SJCRH30 (cell line): ENCODE measurements at regions not wholly inside any gene's neighbourhood (a gene's known extent, or its start where the extent isn't known, plus 50 kb on each side); places are given as distances from the start of the nearest gene placed in this dataset.

Experiments
- DNase-seq, 2 experiments: peaks; one replicate each; pipeline ENCODE4 v3.0.0-alpha.2; 2015 to 2020
- H3K27ac ChIP-seq: fragments of 250-450 bp; sonication (Bioruptor Pico); 2 replicates; pipeline ENCODE4 v1.5.1; 2020; ENCODE audit warnings: mild to moderate bottlenecking, moderate library complexity
- H3K27me3 ChIP-seq: fragments of 250-450 bp; sonication (Bioruptor Pico); 2 replicates; pipeline ENCODE4 v1.5.1; 2020; ENCODE audit warnings: mild to moderate bottlenecking, moderate library complexity
- H3K36me3 ChIP-seq: fragments of 250-450 bp; sonication (Bioruptor Pico); 2 replicates; pipeline ENCODE4 v1.5.1; 2020; ENCODE audit warnings: mild to moderate bottlenecking, moderate library complexity
- H3K4me1 ChIP-seq: fragments of 250-450 bp; sonication (Bioruptor Pico); 2 replicates; pipeline ENCODE4 v1.5.1; 2020; ENCODE audit warnings: mild to moderate bottlenecking, moderate library complexity
- H3K4me3 ChIP-seq: fragments of 250-450 bp; sonication (Bioruptor Pico); 2 replicates; pipeline ENCODE4 v1.5.1; 2020; ENCODE audit warnings: mild to moderate bottlenecking, moderate library complexity
- H3K9me3 ChIP-seq: fragments of 250-450 bp; sonication (Bioruptor Pico); replicated peaks from 2 replicates; pipeline ENCODE4 v1.5.1; 2020; ENCODE audit warnings: mild to moderate bottlenecking, moderate library complexity

GRCh38 chr2:217559084-217559483 is 443.7 kb downstream of the TNS1 start:
- H3K9me3 ChIP-seq = no peaks in the 10 kb centered on the region; the same call in 1 of the 2 replicates
- no peaks in the 10 kb centered on the region for H3K27me3 ChIP-seq
- no peaks in the 10 kb centered on the region; the same call in 1 of the 2 replicates for H3K4me1 ChIP-seq
- no peak overlapping the region for H3K27ac ChIP-seq
- H3K4me3 ChIP-seq = no peak overlapping the region
- no peaks in the 10 kb centered on the region for H3K36me3 ChIP-seq
- peak in 1 of 2 experiments; percentile 29 for DNase-seq

DNA sequence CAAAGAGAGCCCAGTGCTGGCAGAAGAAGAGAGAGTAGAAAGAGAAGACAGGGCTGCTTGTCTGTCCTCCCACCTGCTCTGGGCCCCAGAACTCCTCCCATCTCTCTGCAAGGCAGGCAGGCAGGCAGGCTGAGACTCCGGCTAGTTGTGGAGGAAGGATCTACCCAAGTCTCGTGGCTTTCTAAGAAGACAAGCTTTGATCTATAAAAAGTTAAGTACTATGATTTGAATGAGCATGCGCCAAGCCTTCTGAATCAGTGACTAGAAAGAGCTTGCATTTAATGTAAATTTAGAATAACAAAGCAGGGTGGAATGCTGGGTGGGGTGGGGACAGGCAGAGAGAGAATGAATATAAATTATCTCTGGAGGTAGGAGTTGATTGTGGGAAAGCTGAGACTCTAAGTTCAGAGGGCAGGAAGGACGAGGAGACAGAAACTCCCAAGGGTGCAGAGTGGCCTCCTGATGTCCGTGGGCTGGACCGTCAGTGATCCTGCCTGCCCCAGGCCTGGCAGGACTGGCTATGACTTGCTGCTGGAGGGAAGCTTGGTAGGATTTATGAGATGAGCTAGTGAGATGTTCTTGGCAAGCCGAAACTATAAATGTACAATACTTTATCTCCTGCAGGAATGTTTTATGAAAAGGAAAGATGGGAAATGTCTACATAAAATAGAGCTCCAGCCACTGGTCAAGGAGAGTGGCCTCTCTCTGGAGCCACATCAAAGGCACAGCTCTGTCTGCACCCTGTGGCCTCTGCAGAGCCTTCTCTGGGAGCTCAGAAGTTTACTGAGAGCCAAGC is 447.5 kb downstream of the TNS1 start:
- Histone ChIP-seq H3K27me3 (no peaks in the 10 kb centered on the region), H3K9me3 (no peaks in the 10 kb centered on the region), H3K27ac (no peak overlapping the region), H3K4me3 (no peak overlapping the region), H3K36me3 (no peaks in the 10 kb centered on the region), H3K4me1 (peaks cover 22% of the 10 kb centered on the region)
- DNase-seq = no peak

GRCh38 chr2:217553679-217554078 is 449.1 kb downstream of the TNS1 start:
- H3K27me3 ChIP-seq = no peaks in the 10 kb centered on the region
- peaks cover 22% of the 10 kb centered on the region for H3K4me1 ChIP-seq
- no peak for DNase-seq
- H3K9me3 ChIP-seq = no peaks in the 10 kb centered on the region
- H3K4me3 ChIP-seq = no peak overlapping the region
- H3K36me3 ChIP-seq = no peaks in the 10 kb centered on the region
- H3K27ac ChIP-seq = no peak overlapping the region

DNA sequence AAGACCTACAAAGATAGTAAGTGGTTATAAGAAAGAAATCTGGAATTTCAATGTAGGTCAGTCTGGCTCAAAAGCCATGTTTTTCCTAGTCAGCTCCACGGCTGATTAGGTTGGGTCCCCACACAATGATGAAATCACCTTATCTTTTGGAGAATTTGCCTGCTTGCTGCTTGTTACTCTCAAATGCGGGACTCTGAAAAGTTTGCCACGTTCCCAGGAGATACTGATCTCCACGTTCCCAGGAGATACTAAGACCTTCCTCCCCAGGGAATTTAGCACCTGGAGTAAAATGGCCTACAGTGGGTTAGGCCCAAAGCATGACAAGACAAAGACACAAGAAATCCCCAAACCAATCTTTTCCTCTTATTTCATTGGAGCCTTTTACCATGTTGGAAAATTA is 449.6 kb downstream of the TNS1 start:
- Histone ChIP-seq H3K27ac (no peak overlapping the region), H3K27me3 (no peaks in the 10 kb centered on the region), H3K9me3 (no peaks in the 10 kb centered on the region), H3K36me3 (no peaks in the 10 kb centered on the region), H3K4me3 (no peak overlapping the region), H3K4me1 (peaks cover 22% of the 10 kb centered on the region)
- DNase-seq = no peak

DNA sequence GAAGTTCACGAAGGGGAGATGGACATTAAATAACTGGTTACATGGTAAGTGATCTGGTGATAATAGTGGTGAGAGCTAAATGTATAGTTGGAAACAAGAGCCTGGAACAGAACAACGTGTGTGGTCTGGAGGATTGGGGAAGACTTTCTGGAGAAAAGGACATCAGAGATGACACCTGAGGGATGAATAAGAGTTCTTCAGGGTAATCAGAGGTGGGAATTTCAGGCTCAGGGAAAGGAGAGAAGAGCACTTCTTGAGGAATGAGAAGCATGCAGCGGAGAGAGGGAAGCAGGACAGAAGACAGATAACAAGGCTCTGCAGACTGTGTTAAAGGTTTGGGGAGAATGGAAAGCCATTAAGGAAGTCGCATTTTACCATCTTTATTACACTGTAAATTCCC is 450.7 kb downstream of the TNS1 start:
- Histone ChIP-seq H3K4me1 (peaks cover 22% of the 10 kb centered on the region), H3K27me3 (no peaks in the 10 kb centered on the region), H3K27ac (peak overlapping the region; percentile 66), H3K9me3 (no peaks in the 10 kb centered on the region), H3K36me3 (no peaks in the 10 kb centered on the region), H3K4me3 (no peak overlapping the region)
- DNase-seq = no peak

- peaks cover 22% of the 10 kb centered on the region for H3K4me1 ChIP-seq
- peak; percentile 63 for DNase-seq
- no peaks in the 10 kb centered on the region for H3K36me3 ChIP-seq
- no peaks in the 10 kb centered on the region for H3K9me3 ChIP-seq
- H3K27me3 ChIP-seq = no peaks in the 10 kb centered on the region
- peak overlapping the region; percentile 66 for H3K27ac ChIP-seq
- H3K4me3 ChIP-seq = no peak overlapping the region
Observed at GRCh38 chr2:217551252-217551899, 451.4 kb downstream of the TNS1 start.

- no peaks in the 10 kb centered on the region for H3K36me3 ChIP-seq
- H3K9me3 ChIP-seq = 0 out of 2 replicates have a peak, but pooled peaks cover 3% of the 10 kb centered on the region
- no peaks in the 10 kb centered on the region for H3K4me1 ChIP-seq
- H3K27ac ChIP-seq = no peak overlapping the region
- DNase-seq = no peak
- no peak overlapping the region for H3K4me3 ChIP-seq
- H3K27me3 ChIP-seq = no peaks in the 10 kb centered on the region
Observed at GRCh38 chr2:217539126-217539525, 463.7 kb downstream of the TNS1 start.

DNA sequence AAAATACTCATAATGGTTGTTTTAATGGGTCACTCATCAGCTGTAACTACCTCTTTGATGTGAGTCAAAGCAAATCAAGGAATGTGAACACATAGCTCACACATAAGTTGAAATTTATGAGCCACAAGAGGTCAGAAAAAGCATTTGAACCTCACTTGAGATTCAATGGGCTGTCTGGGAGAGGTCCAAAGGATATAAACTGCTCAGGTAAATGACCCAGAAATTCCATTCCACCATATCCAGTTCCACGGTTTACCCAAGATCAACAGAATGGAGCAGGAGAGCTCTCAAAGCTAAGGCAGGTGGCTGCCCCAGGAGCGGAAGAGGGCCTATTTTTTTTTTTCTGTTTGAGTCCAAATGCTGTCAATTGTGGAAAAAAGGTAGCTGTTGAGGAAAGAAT is 464.1 kb downstream of the TNS1 start:
- H3K4me1 ChIP-seq = no peaks in the 10 kb centered on the region
- no peaks in the 10 kb centered on the region for H3K27me3 ChIP-seq
- H3K4me3 ChIP-seq = no peak overlapping the region
- DNase-seq = no peak
- H3K27ac ChIP-seq = no peak overlapping the region
- H3K9me3 ChIP-seq = 0 out of 2 replicates have a peak, but pooled peaks cover 3% of the 10 kb centered on the region
- no peaks in the 10 kb centered on the region for H3K36me3 ChIP-seq

- no peaks in the 10 kb centered on the region for H3K27me3 ChIP-seq
- no peaks in the 10 kb centered on the region for H3K4me1 ChIP-seq
- no peak overlapping the region for H3K4me3 ChIP-seq
- no peak overlapping the region for H3K27ac ChIP-seq
- no peak for DNase-seq
- no peaks in the 10 kb centered on the region for H3K36me3 ChIP-seq
- H3K9me3 ChIP-seq = no peaks in the 10 kb centered on the region
Observed at GRCh38 chr2:217535957-217536708, 466.7 kb downstream of the TNS1 start.

- no peaks in the 10 kb centered on the region for H3K9me3 ChIP-seq
- H3K36me3 ChIP-seq = no peaks in the 10 kb centered on the region
- no peaks in the 10 kb centered on the region for H3K4me1 ChIP-seq
- no peak overlapping the region for H3K27ac ChIP-seq
- DNase-seq = no peak
- H3K4me3 ChIP-seq = no peak overlapping the region
- H3K27me3 ChIP-seq = no peaks in the 10 kb centered on the region
Observed at GRCh38 chr2:217530392-217531090, 472.3 kb downstream of the TNS1 start.

DNA sequence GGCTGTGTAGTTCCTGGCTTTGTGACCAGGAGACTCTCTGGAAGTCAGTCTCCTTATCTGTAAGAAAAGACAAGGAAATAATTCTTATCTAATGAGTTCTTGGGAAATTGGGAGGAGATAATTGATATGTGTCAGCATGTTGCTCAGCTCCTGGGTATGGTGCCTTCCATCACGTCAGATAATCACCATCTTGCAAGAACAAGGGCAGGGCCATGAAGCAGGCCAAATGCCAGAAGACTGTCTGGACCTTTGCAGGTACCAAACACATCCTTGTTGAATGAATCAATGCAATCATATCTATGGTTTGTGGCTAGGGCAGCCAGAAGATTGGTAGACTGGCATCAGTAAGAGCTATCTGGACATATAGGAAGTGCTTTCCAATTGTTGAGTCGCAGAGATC is 473.5 kb downstream of the TNS1 start:
- Histone ChIP-seq H3K9me3 (no peaks in the 10 kb centered on the region), H3K27ac (no peak overlapping the region), H3K4me3 (no peak overlapping the region), H3K27me3 (no peaks in the 10 kb centered on the region), H3K36me3 (no peaks in the 10 kb centered on the region), H3K4me1 (no peaks in the 10 kb centered on the region)
- no peak for DNase-seq

DNA sequence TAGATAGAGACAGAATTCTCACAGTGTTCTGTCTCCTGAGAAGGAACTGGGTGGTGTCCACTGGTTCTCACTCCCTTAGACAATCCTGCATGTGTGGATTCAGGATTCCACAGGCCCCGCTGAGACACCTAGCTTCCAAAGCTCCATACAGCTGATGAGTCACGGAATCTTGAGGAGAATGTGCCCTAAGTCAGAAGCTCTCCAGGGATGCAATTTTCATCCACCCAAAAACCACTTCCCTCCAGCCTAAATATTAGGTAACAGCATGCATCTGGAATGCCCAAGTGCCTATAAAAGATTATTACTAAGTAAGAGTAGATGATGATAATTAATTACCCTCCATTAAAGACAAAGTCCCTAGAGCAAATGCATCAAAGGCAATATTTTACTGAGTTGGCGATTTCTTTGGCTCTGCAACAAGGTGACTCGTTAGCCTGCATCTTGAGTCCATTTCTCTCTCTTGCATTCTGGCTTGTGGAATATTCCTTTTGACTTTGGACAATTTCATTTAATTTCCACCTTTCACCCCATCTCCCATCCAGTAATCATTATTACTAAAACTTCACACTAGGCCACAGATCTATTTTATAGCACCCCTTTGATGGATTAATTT is 475.1 kb downstream of the TNS1 start:
- DNase-seq = no peak
- Histone ChIP-seq H3K4me1 (no peaks in the 10 kb centered on the region), H3K27ac (no peak overlapping the region), H3K36me3 (no peaks in the 10 kb centered on the region), H3K4me3 (no peak overlapping the region), H3K9me3 (no peaks in the 10 kb centered on the region), H3K27me3 (no peaks in the 10 kb centered on the region)

DNA sequence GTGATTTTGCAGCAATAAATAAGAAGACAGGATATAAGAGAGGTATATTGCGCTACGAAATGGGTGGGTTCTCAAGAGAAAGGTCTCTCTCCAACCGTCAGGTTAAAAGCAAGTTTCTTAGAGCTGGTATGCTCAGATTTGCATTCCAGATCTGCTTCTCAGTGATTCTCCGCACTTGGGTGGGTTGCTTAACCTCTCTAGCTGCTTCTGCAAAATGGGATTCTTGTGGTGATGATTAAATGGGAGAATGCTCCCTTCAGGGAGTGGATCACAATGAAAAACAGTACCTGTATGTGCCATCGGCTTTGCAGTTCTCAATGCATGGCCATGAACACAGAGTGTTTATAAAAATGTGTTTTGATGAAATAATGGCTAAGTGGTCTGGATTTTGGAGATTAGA is 477.7 kb downstream of the TNS1 start:
- Histone ChIP-seq H3K9me3 (no peaks in the 10 kb centered on the region), H3K4me1 (no peaks in the 10 kb centered on the region), H3K27ac (no peak overlapping the region), H3K27me3 (no peaks in the 10 kb centered on the region), H3K4me3 (no peak overlapping the region), H3K36me3 (no peaks in the 10 kb centered on the region)
- no peak for DNase-seq

- no peaks in the 10 kb centered on the region for H3K36me3 ChIP-seq
Observed at GRCh38 chr2:217523286-217523685, 479.5 kb downstream of the TNS1 start.

More at GRCh38 chr2:217523286-217523685, 479.5 kb downstream of the TNS1 start:
- H3K27me3 ChIP-seq = no peaks in the 10 kb centered on the region
- no peak overlapping the region for H3K27ac ChIP-seq
- H3K9me3 ChIP-seq = no peaks in the 10 kb centered on the region
- H3K4me3 ChIP-seq = no peak overlapping the region
- H3K4me1 ChIP-seq = no peaks in the 10 kb centered on the region
- no peak for DNase-seq
